Spleen (tissue), 7 donors: ENCODE measurements at regions not wholly inside any gene's neighbourhood (a gene's known extent, or its start where the extent isn't known, plus 50 kb on each side); places are given as distances from the start of the nearest gene placed in this dataset.

Experiments used
- CTCF ChIP-seq, 11 experiments: fragments of 200-600 bp in 7 of 11; fragments of 450-650 bp in 4 of 11; sonication (generic) in 4 of 11; IDR thresholded peaks in 8 of 11; conservative IDR thresholded peaks in 3 of 11; 1 replicate in 7 of 11; 2 replicates in 4 of 11; pipeline versions ENCODE4 v1.4.0 to v1.8.0; 2016 to 2021; ENCODE audit warnings: antibody characterized with exemption in 11 of 11, inconsistent platforms in 4 of 11, mild to moderate bottlenecking in 1 of 11
- POLR2AphosphoS5 ChIP-seq, 3 donors: sonication (generic); formaldehyde crosslinking; IDR thresholded peaks; one replicate each; pipeline ENCODE4 v1.5.1; 2017; ENCODE audit warnings: antibody characterized with exemption in 3 of 3
- donor health status: DM: no; HTN: no; CAD: no; lungs with moderate emphysema.
- donor health status: DM: no; HTN: no; CAD: no.
- donor health status: DM: no; HTN: no; CAD: no.

- no peak for TF ChIP-seq POLR2AphosphoS5 (IDR thresholded peaks at IDR 0.05)
- no peak for TF ChIP-seq CTCF (IDR thresholded peaks at IDR 0.05 in 8 of 11, conservative IDR thresholded peaks at IDR 0.05 in 3 of 11)
These were observed 92.3 kb downstream of the HIF1AN start for GRCh38 chr10:100628061-100628460.
